ENCODE measurements at regions not wholly inside any gene's neighbourhood (a gene's known extent, or its start where the extent isn't known, plus 50 kb on each side); places are given as distances from the start of the nearest gene placed in this dataset.

GRCh38 chr5:31048282-31049270 is 144.9 kb upstream of the CDH6 start:
- DNase-seq: no peak

GRCh38 chr5:31047621-31048020 is 145.9 kb upstream of the CDH6 start:
- no peak for DNase-seq

GRCh38 chr5:31047007-31047406 is 146.5 kb upstream of the CDH6 start:
- DNase-seq: no peak

GRCh38 chr5:31036411-31036810 is 157.1 kb upstream of the CDH6 start:
- DNase-seq: no peak

GRCh38 chr5:31033295-31033694 is 160.2 kb upstream of the CDH6 start:
- DNase-seq: no peak

GRCh38 chr5:31029925-31030324 is 163.6 kb upstream of the CDH6 start:
- DNase-seq: no peak

- DNase-seq: no peak
Measured at GRCh38 chr5:31027721-31028120, 165.8 kb upstream of the CDH6 start.

GRCh38 chr5:31023105-31023504 is 170.4 kb upstream of the CDH6 start:
- DNase-seq: no peak

GRCh38 chr5:31021181-31021624 is 172.3 kb upstream of the CDH6 start:
- no peak for DNase-seq

- no peak for DNase-seq
Measured at GRCh38 chr5:31008231-31008630, 185.3 kb upstream of the CDH6 start.

GRCh38 chr5:31007672-31008071 is 185.8 kb upstream of the CDH6 start:
- no peak for DNase-seq

- DNase-seq: no peak
Measured at GRCh38 chr5:31000287-31000686, 193.2 kb upstream of the CDH6 start.

- DNase-seq: no peak
Measured at GRCh38 chr5:30997681-30998080, 195.8 kb upstream of the CDH6 start.

GRCh38 chr5:30994902-30995301 is 198.6 kb upstream of the CDH6 start:
- no peak for DNase-seq

- no peak for DNase-seq
Measured at GRCh38 chr5:30994176-30994575, 199.3 kb upstream of the CDH6 start.

- DNase-seq: no peak
Measured at GRCh38 chr5:30991462-30991861, 202.0 kb upstream of the CDH6 start.

- DNase-seq: no peak
Measured at GRCh38 chr5:30981576-30981975, 211.9 kb upstream of the CDH6 start.

- DNase-seq: no peak
Measured at GRCh38 chr5:30968971-30969370, 224.5 kb upstream of the CDH6 start.

- no peak for DNase-seq
Measured at GRCh38 chr5:30960036-30960435, 233.4 kb upstream of the CDH6 start.

GRCh38 chr5:30959238-30959637 is 234.2 kb upstream of the CDH6 start:
- no peak for DNase-seq

GRCh38 chr5:30957591-30957990 is 235.9 kb upstream of the CDH6 start:
- DNase-seq: no peak

- no peak for DNase-seq
Measured at GRCh38 chr5:30956251-30956650, 237.2 kb upstream of the CDH6 start.

- no peak for DNase-seq
Measured at GRCh38 chr5:30937070-30937469, 256.4 kb upstream of the CDH6 start.

GRCh38 chr5:30933599-30933998 is 259.9 kb upstream of the CDH6 start:
- no peak for DNase-seq

Data from dermis blood vessel endothelial cell (primary cell).